Renal cortex interstitium (tissue), 11 donors: ENCODE measurements at regions not wholly inside any gene's neighbourhood (a gene's known extent, or its start where the extent isn't known, plus 50 kb on each side); places are given as distances from the start of the nearest gene placed in this dataset.
"Not testable (repeated sequence)": the region's sequence is repeated elsewhere in the genome, so short reads cannot be mapped to it uniquely, and the experiment has no call there.

Experiments used
- DNase-seq, 11 donors: peaks; one replicate each; pipeline ENCODE4 v3.0.0-alpha.2; 2013; ENCODE audit warnings: low read depth in 9 of 11, low spot score in 4 of 11; ENCODE audit errors: extremely low read depth in 1 of 11

- no peak for DNase-seq
Observed at GRCh38 chr5:125085797-125086505, 339.5 kb upstream of the ZNF608 start.

- DNase-seq, result no peak
Observed at GRCh38 chr5:125088522-125089105, 342.2 kb upstream of the ZNF608 start.

GRCh38 chr5:125092138-125092537, 345.7 kb upstream of the ZNF608 start:
- not testable (repeated sequence) for DNase-seq

DNA sequence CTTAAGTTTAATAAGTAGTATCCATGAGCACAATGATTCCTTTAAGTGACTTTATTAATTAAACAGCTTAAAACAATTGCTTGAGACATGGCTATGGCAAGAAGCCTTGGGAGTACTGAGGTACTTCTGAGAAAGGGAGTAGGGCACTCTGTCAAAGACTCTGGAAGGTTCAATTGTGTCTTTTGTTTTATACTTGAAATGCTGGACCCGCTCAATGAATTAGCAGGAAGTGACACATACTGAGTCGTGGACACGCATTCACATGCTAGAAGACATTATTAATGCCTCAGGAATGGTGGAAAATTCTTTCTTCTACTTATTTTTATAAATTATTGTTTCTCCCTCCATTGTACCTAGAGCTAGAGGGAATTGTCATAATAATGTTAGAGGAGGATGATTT, 347.3 kb upstream of the ZNF608 start:
- no peak for DNase-seq

DNA sequence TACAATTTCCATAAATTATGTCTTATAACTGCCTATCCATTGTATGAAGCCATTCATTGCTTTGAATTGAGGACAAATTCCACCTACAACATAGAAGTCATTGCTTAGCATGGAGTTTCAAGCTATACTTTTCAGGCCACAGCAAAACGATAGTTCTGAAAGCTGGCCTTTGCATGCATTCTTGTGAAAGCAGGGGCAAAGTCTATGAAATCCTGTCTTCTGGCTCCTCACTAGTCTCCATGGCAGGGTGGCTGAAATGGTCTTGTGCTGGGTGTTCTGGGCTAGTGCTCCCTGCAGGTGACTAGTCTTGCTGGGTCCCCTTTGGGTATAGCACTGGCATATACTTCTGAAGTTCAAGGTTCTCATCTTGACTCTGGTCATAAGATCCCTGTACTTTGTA, 353.9 kb upstream of the ZNF608 start:
- DNase-seq, result no peak

- no peak for DNase-seq
Observed at GRCh38 chr5:125100951-125101350, 354.5 kb upstream of the ZNF608 start.

GRCh38 chr5:125103459-125103858, 357.0 kb upstream of the ZNF608 start:
- no peak for DNase-seq

- DNase-seq, result no peak
Observed at GRCh38 chr5:125106271-125106670, 359.8 kb upstream of the ZNF608 start.

DNA sequence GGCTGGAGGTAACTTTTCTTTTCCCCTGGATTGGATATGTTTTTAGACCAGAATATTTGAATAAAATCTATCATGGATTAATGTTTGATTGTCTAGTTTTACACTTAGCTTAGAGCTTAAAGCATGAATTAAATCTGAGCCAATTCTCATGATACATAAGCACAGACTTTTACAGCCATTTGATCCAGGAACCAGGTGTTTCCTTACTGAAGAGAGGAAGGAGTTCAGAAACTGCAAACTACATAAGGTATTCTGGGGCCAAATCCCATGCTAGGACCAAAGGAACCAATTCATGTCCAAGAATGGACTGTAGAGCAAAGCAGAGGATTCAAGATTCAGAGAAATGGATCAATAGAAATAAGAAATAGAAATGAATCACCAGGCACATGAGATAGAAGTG, 360.4 kb upstream of the ZNF608 start:
- no peak for DNase-seq

DNA sequence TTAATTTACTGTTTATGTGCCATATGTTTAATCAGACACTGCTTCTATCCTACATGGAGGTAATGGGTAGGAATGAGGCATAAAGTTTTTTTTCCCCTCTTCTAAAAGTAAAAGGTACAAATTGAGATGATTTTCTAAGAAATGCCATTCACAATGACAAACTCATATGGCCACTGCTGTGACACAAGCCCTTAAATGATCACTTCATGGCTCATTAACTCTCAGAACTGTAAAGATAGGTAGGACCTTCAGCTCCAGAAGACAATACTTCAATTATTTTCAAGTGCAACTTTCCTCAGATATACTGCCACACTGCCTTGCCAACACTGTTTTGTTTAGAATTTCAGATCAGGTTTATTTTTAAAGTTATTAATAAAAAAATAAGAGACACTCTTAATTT, 362.9 kb upstream of the ZNF608 start:
- DNase-seq, result peak in 1 of 11 donors; percentile 5

- no peak for DNase-seq
Observed at GRCh38 chr5:125109816-125110215, 363.4 kb upstream of the ZNF608 start.

GRCh38 chr5:125112196-125112595, 365.8 kb upstream of the ZNF608 start:
- no peak for DNase-seq

DNA sequence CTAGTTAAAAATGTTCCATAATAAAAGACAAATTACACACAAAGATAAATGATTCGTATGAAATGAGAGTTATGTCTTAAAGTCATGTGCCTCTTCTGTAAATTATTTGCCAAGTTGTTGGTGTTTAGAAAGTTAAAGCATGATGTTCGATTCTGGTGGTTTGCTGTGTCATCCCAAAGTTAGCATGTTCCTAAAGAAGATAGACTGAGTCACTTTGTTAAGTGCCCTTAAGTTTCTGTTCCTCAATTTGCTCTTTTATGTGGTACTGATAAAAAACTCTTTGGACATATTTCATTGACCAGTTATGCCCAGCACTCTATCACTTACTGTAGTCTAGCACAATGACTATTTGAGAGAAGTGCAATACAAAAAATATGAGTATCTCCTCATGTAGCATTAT, 366.9 kb upstream of the ZNF608 start:
- no peak for DNase-seq

DNA sequence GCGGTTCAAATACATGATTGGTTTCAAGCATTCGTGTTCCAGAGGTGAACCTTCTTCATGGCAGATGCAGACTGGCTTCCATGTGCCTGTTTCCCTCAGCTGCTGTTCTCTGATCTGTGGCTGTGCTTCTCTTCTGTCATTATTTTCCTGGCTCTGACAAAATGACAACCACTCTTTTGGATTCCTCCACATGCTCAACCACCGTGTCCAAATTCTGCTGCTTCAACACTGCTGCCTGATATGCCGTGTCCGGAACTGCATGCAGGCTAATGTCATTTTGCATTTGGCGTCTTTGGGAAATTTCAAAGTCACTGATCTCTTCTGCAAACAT, 368.7 kb upstream of the ZNF608 start:
- DNase-seq, result no peak

DNA sequence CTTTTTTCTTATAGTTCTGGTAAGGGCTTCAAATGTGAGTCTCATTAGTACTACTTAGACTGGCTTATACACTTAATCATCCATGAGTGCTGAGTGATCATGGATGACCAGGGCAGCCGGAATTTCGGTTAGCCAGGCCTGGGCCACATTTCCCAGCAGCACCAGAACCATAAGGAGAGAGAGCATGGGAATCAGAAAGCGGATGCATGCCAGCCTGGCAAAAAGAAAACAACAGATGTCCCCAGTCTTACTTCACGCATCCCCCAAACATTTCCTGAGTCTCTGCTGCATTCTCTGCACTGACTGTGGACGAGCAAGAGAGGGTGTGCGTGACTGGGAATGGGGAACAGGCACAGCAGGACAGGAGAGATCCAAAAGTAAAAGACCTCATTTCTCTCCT, 371.1 kb upstream of the ZNF608 start:
- no peak for DNase-seq

DNA sequence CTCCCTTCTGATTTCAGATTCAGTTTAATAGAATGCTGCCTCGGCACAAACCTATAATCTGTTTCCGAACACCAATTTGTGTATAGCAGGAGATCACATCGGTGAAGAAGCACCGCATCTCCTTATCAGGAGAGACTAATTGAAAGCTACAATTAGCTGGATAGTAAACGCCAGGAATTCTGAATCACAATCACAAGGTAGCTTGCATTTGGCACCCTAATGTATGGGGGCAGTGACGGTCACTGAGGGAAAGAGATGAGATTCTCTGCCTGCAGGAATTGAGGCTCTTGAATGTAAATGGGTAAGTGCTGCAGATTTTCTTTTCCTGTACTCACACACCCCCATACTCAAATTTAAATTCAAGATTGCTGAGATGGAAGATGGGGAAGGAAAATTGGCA, 373.6 kb upstream of the ZNF608 start:
- DNase-seq, result no peak

- no peak for DNase-seq
Observed at GRCh38 chr5:125125031-125125823, 378.8 kb upstream of the ZNF608 start.

- no peak for DNase-seq
Observed at GRCh38 chr5:125126050-125126449, 379.6 kb upstream of the ZNF608 start.

DNA sequence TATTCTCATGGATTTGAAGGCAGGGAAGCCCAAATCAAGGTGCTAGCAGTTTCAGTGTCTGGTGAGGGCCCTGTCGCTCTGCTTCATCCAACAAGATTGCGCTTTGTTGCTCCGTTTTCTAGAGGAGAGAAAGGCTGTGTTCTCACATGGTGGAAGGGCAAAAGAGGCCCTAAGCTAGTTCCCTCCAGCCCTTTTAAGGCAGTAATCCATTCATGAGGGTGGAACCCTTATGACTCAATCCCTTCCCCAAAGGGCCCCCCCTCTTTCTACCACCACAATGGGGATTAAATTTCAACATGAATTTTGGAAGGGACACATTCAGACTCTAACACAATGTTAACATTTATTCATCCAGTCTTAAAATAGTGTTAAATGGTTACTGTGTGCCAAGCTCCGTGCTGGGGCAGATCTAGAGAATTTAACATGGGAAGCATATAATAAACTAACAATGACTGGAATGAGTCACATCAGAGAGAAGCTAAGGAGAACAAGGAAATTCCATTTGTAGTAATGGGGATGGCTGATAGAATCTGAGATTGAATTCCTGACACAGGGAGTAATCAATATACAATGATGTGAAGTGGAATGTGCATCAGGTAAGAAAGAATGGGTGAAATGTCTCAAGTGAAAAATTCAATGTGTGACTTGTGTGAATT, 382.8 kb upstream of the ZNF608 start:
- DNase-seq, result no peak

- DNase-seq, result no peak
Observed at GRCh38 chr5:125130591-125130990, 384.2 kb upstream of the ZNF608 start.
